G401 (cell line): ENCODE measurements at regions not wholly inside any gene's neighbourhood (a gene's known extent, or its start where the extent isn't known, plus 50 kb on each side); places are given as distances from the start of the nearest gene placed in this dataset.
"Not testable (repeated sequence)": the region's sequence is repeated elsewhere in the genome, so short reads cannot be mapped to it uniquely, and the experiment has no call there.

ENCODE experiments used
- DNase-seq: peaks from one replicate; pipeline ENCODE4 v3.0.0-alpha.2; 2015; ENCODE audit warnings: low spot score
- in situ Hi-C: cut with HindIII; loops from 2 replicates; pipeline ENCODE4 v1.10.0; 2016; ENCODE audit warnings: low sequenced_read_pairs, mixed read lengths

DNA sequence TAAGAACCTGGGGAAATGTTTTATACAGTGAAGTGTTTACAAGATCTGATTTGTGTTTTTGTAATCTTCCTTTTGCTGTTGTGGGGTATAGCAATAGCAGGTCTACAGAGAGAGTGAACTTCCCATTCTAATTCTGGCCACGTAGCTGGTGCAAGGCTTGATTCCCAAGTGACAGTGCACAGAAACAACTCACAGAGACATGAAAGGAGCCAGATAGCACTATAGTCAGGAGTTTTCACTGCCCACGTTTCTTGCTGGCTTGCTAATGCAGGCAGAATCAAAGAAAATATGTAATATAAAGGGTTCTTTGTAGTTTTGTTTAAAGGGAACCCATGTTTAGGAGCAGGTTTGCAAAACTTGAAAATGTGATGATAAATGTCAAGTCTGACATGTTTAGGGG, 170.9 kb upstream of the IVNS1ABP start:
- in situ Hi-C loops = no loop called here
- no peak for DNase-seq

DNA sequence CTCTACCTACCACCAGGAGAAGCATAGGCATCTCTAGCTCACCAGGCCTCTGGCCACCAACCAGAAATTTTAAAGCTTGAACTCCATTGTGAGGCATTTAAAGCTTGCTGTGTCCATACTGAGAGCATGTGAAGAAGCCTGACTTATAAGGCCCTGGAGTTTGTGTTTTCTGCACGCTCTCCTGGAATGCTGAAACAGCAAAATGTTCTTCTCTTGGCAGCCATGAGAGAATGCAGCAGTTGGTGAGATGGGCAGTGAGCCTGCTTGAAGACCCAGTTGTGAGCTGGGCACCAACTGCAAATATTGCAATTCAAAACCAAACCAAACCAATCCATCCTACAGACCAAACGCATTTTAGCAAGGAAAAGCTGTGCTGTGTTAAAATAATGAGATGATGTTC, 170.0 kb upstream of the IVNS1ABP start:
- in situ Hi-C loops = no loop called here
- no peak for DNase-seq

DNA sequence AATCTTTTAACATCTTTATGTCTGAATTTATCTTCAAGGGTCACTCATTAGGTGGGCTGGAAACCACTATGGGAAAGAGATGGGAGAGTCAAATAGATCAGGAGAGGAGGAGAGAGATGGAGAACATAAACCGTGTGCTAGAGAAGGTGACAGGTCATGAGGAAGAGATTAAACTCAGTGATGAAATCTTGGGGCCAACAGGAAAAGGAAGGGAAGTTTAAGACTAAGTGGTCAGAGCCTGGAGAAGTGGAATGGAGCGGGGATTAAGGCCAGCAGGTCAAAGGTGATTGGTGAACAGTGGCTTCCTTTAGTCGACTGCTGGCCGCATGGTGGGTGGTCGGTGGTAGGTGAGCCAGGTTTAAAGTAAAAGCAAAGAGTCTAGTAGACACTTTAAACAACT, 169.3 kb upstream of the IVNS1ABP start:
- no peak for DNase-seq
- in situ Hi-C loops = no loop called here

DNA sequence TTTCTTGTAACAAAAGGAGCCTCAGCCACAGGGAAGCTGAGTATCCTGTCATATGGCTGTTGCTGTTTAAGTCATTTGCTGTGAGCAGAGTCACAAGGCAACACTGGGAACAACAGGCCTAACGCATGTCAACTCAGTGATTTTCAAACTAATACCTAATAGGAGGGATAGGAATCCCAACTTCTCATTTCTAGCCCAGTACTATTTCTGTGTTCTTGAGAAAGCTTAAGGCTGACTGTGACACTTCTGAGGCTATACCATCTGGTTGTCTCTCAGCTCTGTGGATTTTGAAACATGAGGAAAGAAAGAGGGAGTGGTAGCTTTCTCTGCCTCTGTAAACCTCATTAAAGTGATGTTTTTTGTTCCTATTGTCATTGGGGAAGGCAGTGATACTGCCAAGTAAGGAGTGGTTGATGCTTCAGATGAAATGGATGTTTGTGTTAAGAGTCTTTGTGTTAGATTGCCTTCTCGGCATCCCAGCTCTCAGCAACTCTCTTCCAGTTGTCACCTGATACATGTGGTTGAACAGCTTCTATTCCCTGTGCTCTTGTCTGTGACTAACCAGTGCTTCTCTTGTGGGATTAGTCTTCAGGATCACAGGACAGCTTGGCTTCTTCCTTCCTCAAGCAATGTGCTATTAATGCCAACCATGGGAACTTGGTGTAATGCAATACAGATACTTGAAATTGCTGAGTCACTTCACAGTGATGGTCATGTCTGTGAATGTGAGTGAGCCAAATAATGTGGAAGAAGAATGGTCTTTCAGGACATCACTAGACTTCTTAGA, 166.8 kb upstream of the IVNS1ABP start:
- in situ Hi-C loops = no loop called here

DNA sequence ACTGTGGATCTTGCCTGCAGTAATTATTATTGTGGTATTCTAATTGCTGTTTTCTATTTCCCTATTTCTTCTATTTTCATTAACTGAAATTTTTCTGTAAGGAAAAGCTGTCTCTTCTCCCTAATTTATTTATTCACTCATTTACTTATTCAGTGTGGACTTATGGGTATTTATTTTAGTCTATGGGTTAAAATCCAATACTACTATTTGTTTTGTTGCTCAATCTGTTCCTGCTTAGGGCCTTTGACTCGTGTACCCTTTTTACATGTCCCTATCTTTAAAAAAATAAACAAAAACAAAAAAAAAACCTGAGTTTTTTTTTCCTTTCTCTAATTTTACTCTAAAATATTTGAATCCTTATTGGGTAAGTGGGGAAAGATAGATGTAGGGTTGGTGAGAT, 166.2 kb upstream of the IVNS1ABP start:
- in situ Hi-C loops = no loop called here
- DNase-seq = no peak

More for the DNA sequence above, 166.8 kb upstream of the IVNS1ABP start:
- no peak for DNase-seq

DNA sequence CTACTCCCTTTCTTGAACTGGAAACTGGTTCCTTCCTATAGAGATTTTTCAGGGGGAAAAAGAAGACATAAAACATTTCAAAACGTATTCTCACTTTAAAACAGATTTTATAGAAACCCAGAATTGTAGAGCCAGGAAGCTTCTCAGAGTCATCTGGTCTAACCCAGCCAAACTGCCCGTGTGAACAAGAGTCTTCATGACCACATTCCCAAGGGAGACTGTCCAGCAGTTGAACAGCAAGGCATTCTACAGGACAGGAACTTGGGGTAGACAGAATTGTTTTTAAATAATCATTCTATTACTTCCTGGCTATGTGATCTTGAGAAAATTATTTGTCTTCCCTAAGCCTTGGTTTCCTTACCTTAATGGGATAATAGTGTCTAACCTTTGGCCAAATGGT, 163.5 kb upstream of the IVNS1ABP start:
- in situ Hi-C loops = no loop called here
- DNase-seq = no peak

DNA sequence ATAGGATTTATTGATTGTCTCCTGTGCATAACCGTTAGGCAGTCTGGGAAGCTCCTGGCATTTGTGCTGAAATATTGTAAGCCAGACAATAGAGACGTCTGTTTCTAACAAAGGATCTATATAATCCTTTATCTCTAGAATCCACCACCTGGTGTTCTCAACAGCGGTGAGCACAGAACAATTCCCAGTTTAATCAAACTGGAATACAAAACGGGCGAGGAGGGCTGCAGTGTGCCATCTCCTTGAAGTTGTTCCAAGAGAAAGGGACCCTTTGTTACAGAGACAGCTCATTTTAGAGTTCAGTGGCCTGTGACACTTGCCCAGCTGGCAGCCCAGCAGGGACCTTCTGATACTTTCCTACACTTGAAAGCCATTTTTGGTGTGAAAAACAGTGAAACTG, 162.8 kb upstream of the IVNS1ABP start:
- in situ Hi-C loops = no loop called here
- DNase-seq = no peak

DNA sequence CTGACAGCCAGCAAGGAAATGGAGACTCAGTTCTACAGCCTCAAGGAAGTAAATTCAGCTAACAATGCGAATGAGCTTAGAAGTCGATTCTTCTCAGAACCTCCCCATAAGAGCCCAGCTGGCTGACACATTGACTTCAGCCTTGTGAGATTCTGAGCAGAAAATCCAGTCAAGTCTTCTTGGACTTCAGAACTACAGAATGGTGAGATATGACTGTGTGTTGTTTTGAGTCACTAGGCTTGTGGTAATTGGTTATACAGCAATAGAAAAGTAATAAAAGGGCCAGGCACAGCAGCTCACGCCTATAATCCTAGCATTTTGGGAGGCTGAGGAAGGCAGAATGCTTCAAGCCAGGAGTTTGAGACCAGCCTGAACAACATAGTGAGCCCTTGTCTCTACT, 161.8 kb upstream of the IVNS1ABP start:
- DNase-seq = no peak
- in situ Hi-C loops = no loop called here

DNA sequence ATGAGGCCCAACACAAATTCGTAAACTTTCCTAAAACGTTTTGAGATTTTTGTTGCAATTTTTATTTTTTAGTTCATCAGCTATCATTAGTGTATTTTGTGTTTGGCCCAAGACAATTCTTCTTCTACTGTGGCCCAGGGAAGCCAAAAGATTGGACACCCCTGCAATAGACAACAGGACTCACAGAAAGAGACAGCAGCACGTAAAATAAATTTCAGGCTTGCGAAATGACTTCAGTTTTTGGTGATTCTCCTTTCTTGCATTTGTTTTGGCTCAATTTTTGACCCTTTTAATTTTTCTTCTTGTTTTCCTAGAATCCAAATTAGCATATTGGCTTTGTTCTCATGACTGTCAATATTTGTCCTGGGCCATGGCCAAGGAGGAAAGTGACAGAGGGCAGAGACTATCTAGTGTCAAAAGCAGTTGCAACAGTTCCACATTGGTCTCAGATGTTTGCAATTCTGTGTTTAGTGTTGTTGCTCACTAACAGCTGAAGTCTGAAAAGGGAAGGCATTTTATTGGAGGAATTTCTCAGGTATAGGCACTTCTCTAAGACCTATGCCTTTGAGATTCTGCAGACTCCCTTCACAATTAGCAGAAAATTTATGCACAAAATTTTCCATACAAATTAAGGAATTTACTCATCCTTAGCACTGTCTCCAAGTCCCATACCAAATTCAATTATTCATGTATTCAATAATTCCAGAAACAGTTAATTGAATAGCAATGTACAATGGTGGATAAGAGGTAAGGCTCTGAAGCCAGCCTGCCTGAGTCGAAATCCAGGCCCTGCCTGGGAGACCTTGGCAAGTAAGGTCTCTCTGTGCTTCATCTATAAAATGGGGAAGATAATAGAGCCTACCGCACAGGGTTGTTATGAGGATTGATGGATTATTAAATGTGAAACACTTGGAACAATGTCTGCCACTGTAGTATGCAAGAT, 160.9 kb upstream of the IVNS1ABP start:
- no peak for DNase-seq
- in situ Hi-C loops = no loop called here

DNA sequence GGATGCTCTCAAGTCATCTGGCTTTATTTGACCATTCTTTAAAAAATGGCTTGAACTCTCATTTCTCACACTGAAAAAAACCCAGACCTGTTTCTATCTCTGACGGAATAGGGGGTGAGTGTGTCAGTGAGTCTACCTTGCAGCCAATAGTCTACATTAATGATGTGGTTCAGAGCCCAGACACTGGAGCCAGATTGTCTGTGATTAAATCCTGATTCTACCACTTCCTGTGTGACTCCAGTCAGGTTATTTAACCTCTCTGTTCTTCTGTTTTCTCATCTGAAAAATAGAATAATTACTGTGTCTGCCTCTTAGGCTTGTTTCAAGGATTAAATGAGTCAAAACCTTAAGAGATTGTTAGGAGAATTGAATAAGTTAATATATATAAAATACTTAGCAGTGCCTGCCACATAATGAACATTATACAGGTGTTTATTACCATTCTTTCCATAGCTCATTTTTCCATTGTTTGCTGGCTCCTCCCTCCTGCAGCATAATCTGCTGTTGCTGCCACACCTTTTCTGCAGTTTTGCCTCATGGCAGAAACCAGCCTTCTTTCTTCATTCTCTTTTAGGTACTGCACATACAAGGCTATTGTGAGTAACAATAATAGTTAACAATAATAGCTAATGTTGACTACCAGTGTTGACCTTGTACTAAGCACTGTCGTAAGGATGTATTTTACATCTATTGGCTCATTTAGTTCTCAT, 157.6 kb upstream of the IVNS1ABP start:
- in situ Hi-C loops = no loop called here
- DNase-seq = no peak

DNA sequence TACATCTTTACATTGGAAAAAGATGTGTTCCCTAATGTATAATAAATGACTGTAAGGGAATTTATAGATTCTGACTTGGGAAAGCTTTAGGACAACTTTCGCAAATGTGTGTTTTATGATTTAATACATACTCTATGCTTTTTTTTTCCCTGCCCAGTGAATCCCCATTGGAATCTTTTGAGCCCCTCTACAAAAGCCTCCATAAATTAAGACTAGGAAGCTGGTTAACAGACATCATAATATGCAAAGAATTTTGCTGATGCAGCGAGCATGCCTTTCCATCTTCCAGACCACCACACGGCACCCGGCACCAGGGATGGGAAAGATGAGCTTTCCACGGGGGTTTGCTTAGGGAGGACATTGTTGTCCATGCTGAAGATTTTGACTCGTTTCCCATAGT, 156.1 kb upstream of the IVNS1ABP start:
- in situ Hi-C loops = no loop called here
- no peak for DNase-seq

DNA sequence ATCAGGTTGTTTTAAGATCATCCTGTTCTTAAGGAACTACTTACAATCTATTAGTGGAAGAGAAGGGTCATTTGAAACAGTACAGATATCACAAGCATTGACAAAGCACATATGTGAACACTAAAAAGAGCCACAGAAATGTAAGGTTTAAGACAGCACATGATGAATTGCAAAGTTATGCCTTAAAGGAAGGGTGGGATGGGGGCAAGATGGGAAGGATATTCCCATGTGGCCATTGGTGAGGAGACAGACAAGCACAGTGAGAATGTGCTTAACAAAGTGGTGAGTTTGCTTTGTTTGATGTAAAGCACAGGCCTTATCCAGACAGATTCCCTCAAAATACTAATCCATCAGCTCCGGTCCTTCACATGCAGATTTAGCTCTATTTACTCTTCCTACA, 151.6 kb upstream of the IVNS1ABP start:
- in situ Hi-C loops = no loop called here
- DNase-seq = no peak

DNA sequence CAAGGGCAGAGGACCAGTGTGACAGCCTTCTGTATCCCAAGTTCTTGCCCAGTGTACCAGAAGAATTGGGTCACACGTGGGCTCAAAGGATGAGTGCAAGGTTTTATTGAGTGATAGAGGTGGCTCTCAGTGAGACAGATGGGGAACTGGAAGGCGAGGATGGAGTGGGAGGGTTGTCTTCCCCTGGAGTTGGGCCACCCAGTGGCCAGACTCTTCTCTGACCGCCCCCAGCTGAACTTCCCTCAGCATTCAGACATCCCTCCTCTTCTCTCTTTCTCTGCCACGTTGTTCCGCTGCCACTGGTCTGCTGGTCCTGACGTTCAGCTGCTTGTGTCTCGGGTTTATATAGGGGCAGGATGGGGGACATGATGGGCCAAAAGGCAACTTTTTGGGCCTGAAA, 150.1 kb upstream of the IVNS1ABP start:
- in situ Hi-C loops = no loop called here
- no peak for DNase-seq

DNA sequence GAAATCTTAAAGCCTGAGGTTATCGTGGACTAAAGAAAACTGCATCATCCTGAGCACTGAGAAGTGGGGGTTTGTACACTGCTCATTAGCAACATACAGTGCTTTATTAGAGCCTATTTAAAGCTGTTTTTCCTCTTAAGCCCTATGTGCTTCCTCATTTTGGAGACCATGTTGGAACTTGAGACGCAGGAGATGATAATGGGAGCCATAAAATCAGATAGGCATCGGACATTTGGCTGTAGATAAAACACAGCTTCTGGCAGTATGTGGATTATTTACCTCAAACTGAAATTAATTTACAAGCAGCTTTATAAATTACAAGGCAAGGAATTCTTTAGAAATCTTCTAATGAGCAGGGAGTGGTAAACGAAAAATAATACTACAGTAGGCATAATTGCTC, 147.7 kb upstream of the IVNS1ABP start:
- DNase-seq = no peak
- in situ Hi-C loops = no loop called here

DNA sequence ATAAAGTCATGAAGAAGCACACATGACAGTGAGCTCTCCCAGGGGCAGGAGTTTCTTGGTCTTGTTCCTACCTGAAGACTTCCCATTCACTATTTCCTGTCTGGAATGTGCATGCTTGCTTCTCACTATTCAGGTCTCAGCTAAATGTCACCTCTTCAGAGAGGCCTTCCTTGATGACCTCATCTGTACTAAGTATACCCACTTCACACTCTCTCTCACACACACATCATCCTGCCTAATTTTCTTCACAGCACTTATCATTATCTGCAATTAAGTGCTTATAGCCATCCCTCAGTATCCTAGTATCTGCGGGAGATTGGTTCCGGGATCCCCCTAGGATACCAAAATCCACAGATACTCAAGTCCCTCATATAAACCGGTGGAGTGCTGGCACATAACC, 146.4 kb upstream of the IVNS1ABP start:
- in situ Hi-C loops = no loop called here
- no peak for DNase-seq

DNA sequence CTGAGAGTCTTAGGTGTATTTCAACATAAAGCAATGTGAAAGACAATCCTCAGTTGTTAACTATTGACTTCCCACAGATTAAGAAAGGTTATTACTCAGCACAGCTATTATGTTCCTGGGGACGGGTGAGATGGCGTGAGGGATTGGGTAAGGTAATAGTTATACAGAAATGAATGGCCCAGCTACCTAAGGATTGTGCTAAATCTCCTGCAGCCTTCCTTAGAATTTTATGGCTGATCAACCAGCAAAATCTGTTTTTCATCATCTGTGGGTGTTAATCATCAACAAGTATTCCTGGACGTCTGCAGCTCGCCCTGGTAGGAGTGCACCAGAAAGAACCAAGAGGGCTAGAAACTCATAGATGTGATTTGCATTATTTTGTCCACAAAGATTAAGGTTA, 146.0 kb upstream of the IVNS1ABP start:
- DNase-seq = no peak
- in situ Hi-C loops = no loop called here

DNA sequence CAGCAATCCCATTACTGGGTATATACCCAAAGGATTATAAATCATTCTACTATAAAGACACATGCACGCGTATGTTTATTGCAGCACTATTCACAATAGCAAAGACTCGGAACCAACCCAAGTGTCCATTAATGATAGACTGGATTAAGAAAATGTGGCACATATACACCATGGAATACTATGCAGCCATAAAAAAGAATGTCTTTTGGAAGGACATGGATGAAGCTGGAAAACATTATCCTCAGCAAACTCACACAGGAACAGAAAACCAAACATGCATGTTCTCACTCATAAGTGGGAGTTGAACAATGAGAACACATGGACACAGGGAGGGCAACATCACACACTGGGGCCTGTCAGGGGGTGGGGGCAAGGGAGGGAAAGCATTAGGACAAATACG, 143.7 kb upstream of the IVNS1ABP start:
- in situ Hi-C loops = not testable (repeated sequence)

DNA sequence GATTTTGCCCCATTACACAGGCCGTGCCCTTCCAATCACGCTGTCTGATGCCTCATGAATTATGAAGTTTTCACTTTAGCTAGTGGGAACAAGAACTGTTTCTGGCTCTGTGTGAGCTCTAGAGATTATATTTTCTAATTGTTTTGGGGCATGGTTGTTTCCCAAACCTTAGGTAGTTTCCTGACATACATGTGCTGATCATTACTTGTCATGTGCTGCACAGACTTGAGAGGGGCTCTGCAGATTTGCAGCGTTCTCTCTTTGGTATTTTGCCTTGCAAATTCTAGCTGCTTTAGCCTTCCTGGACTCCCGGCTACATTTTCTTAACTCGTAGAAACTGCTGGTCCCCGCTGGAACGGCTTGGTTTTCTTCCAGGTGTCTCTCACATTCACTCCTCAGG, 142.1 kb upstream of the IVNS1ABP start:
- DNase-seq = no peak
- in situ Hi-C loops = no loop called here

More for the DNA sequence above, 143.7 kb upstream of the IVNS1ABP start:
- not testable (repeated sequence) for DNase-seq

DNA sequence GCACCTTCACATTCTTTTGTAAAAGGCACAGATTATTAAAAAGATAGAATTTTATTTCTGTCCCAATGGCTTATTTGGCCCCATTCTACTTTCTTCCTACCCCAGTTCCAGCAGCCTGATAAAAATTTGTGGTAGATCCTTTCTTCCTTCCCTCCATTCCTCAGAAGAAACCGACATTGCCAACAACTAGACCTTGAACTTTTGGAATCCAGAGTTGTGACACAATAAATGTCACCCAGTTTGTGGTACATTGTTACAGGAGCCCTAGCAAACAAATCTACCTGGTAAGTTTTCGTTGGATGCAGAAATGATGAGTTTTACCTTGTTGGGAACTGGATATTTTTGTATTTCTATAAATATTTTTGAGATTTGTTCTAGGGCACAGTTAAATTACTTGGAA, 141.6 kb upstream of the IVNS1ABP start:
- in situ Hi-C loops = no loop called here
- no peak for DNase-seq
